NCI-H2227 treated with DMSO at 0.1 percent for 48 hours (cell line): ENCODE measurements at regions not wholly inside any gene's neighbourhood (a gene's known extent, or its start where the extent isn't known, plus 50 kb on each side); places are given as distances from the start of the nearest gene placed in this dataset.
"Not testable (repeated sequence)": the region's sequence is repeated elsewhere in the genome, so short reads cannot be mapped to it uniquely, and the experiment has no call there.

Source experiments
- DNase-seq: peaks from one replicate; lab custom pipeline; 2025; lab: John Stamatoyannopoulos, UW

- DNase-seq = no peak
Measured at GRCh38 chr4:111274060-111274459, 651.2 kb upstream of the PITX2 start.

- no peak for DNase-seq
Measured at GRCh38 chr4:111274486-111274885, 651.6 kb upstream of the PITX2 start.

- DNase-seq = no peak
Measured at GRCh38 chr4:111281219-111281618, 658.3 kb upstream of the PITX2 start.

- no peak for DNase-seq
Measured at GRCh38 chr4:111282035-111282434, 659.2 kb upstream of the PITX2 start.

GRCh38 chr4:111283066-111283677 lies 660.3 kb upstream of the PITX2 start:
- no peak for DNase-seq

GRCh38 chr4:111296466-111296865 lies 673.6 kb upstream of the PITX2 start:
- DNase-seq = no peak

- DNase-seq = no peak
Measured at GRCh38 chr4:111303806-111304205, 680.9 kb upstream of the PITX2 start.

- DNase-seq = no peak
Measured at GRCh38 chr4:111323496-111323895, 700.6 kb upstream of the PITX2 start.

- DNase-seq = no peak
Measured at GRCh38 chr4:111323916-111324315, 701.0 kb upstream of the PITX2 start.

- DNase-seq = no peak
Measured at GRCh38 chr4:111326450-111326849, 703.6 kb upstream of the PITX2 start.

- no peak for DNase-seq
Measured at GRCh38 chr4:111330786-111331185, 707.9 kb upstream of the PITX2 start.

GRCh38 chr4:111334361-111334760 lies 711.5 kb upstream of the PITX2 start:
- no peak for DNase-seq

- DNase-seq = not testable (repeated sequence)
Measured at GRCh38 chr4:111337186-111337876, 714.5 kb upstream of the PITX2 start.

GRCh38 chr4:111359602-111360001 lies 736.7 kb upstream of the PITX2 start:
- no peak for DNase-seq

- no peak for DNase-seq
Measured at GRCh38 chr4:111360906-111361305, 738.0 kb upstream of the PITX2 start.

- no peak for DNase-seq
Measured at GRCh38 chr4:111362941-111363361, 740.1 kb upstream of the PITX2 start.

- DNase-seq = not testable (repeated sequence)
Measured at GRCh38 chr4:111377880-111378279, 755.0 kb upstream of the PITX2 start.

- no peak for DNase-seq
Measured at GRCh38 chr4:111388561-111388960, 756.7 kb upstream of the FAM241A start.

- DNase-seq = no peak
Measured at GRCh38 chr4:111391829-111392228, 753.4 kb upstream of the FAM241A start.

GRCh38 chr4:111393781-111394180 lies 751.5 kb upstream of the FAM241A start:
- DNase-seq = no peak

- DNase-seq = no peak
Measured at GRCh38 chr4:111398906-111399330, 746.3 kb upstream of the FAM241A start.

GRCh38 chr4:111399623-111400022 lies 745.6 kb upstream of the FAM241A start:
- DNase-seq = no peak

- DNase-seq = no peak
Measured at GRCh38 chr4:111400741-111401140, 744.5 kb upstream of the FAM241A start.

GRCh38 chr4:111404673-111405072 lies 740.6 kb upstream of the FAM241A start:
- DNase-seq = no peak
